HepG2 (cell line): ENCODE measurements at regions not wholly inside any gene's neighbourhood (a gene's known extent, or its start where the extent isn't known, plus 50 kb on each side); places are given as distances from the start of the nearest gene placed in this dataset.

Experiments used
- ATAC-seq: fragments of 200-7000 bp; cut with Tn5 transposase; 3 replicates; pipeline ENCODE4 v1.9.1; 2020; ENCODE audit warnings: mild to moderate bottlenecking, moderate library complexity
- BruUV-seq: library from RNA; stranded (reverse); fragments of 400-500 nt; replicated peaks from 2 replicates; lab custom pipeline; 2021; lab: Mats Ljungman, UMichigan
- CTCF ChIA-PET: fragments of 300-600 bp; formaldehyde crosslinking; extraction: SDS; loops from one replicate; lab custom pipeline; 2021; ENCODE audit warnings: low total read pairs, inconsistent platforms, low intra/inter-chr PET ratio; lab: Yijun Ruan, JAX
- POLR2A ChIA-PET: fragments of 350-600 bp; sonication (Branson Sonifier 250); formaldehyde crosslinking; loops from one replicate; lab custom pipeline; 2020; ENCODE audit warnings: antibody characterized with exemption, inconsistent platforms; lab: Yijun Ruan, JAX
- DNase-seq: peaks from one replicate; pipeline ENCODE4 v3.0.0-alpha.2; 2015; ENCODE audit warnings: low spot score
- FAIRE-seq: peaks from 3 replicates; lab custom pipeline; 2011; peaks lifted over from hg19 to GRCh38; lab: Jason Lieb, UNC
- H2AFZ ChIP-seq: one replicate; pipeline ENCODE4 v1.6.1; 2011; ENCODE audit warnings: low read length, inconsistent platforms
- H3K27ac ChIP-seq: fragments of 300-600 bp; 3 replicates; pipeline ENCODE4 v1.8.0; 2011; ENCODE audit warnings: mixed run types, mild to moderate bottlenecking, mixed read lengths, low read length, inconsistent platforms; ENCODE audit not compliant: insufficient read depth; ENCODE audit errors: extremely low read length
- H3K27me3 ChIP-seq, 2 experiments: fragments of 200-600 bp in 1 of 2; 2 replicates in 1 of 2; 3 replicates in 1 of 2; pipeline versions ENCODE4 v1.6.0 to v1.8.0; 2011; ENCODE audit warnings: low read length in 2 of 2, mild to moderate bottlenecking in 2 of 2, moderate library complexity in 2 of 2, inconsistent platforms in 1 of 2; ENCODE audit not compliant: insufficient read depth in 2 of 2, control insufficient read depth in 1 of 2
- H3K36me3 ChIP-seq, 2 experiments: fragments of 200-600 bp in 1 of 2; replicated peaks in 1 of 2; 2 replicates in 1 of 2; 3 replicates in 1 of 2; pipeline versions ENCODE4 v1.5.1 to v1.8.0; 2011; ENCODE audit warnings: low read length in 2 of 2, inconsistent platforms in 1 of 2; ENCODE audit not compliant: insufficient read depth in 2 of 2, control insufficient read depth in 1 of 2
- H3K4me1 ChIP-seq: 2 replicates; pipeline ENCODE4 v1.5.1; 2012; ENCODE audit warnings: low read length, inconsistent platforms; ENCODE audit not compliant: insufficient read depth
- H3K4me2 ChIP-seq: 2 replicates; pipeline ENCODE4 v1.6.0; 2011; ENCODE audit warnings: low read depth, low read length, inconsistent platforms
- H3K4me3 ChIP-seq, 3 experiments: fragments of 200-600 bp in 1 of 3; sonication (generic), shearing (Covaris generic) in 1 of 3; replicated peaks in 1 of 3; 2 replicates each; pipeline ENCODE4 v1.5.1; 2011 to 2016; ENCODE audit warnings: low read length in 3 of 3, inconsistent platforms in 2 of 3, low read depth in 2 of 3, mild to moderate bottlenecking in 2 of 3, control low read depth in 1 of 3, mixed read lengths in 1 of 3; ENCODE audit not compliant: insufficient read depth in 1 of 3
- H3K79me2 ChIP-seq: one replicate; pipeline ENCODE4 v1.6.1; 2011; ENCODE audit warnings: low read length, inconsistent platforms; ENCODE audit not compliant: insufficient read depth
- H3K9ac ChIP-seq: 2 replicates; pipeline ENCODE4 v1.6.0; 2011; ENCODE audit warnings: mild to moderate bottlenecking, low read depth, low read length, inconsistent platforms; ENCODE audit not compliant: insufficient read depth
- H3K9me3 ChIP-seq: 2 replicates; pipeline ENCODE4 v1.5.1; 2012; ENCODE audit warnings: mild to moderate bottlenecking, low read length
- H4K20me1 ChIP-seq: 2 replicates; pipeline ENCODE4 v1.6.0; 2011; ENCODE audit warnings: inconsistent platforms, mild to moderate bottlenecking, low read length, moderate library complexity; ENCODE audit not compliant: insufficient read depth
- ELF3 ChIP-seq: IDR thresholded peaks from 2 replicates; pipeline ENCODE4 v1.6.1; 2016; ENCODE audit warnings: missing genetic modification reagents, missing compliant biosample characterization
- HCFC1 ChIP-seq: fragments of 150-350 bp; IDR thresholded peaks from 2 replicates; pipeline ENCODE4 v1.6.1; 2014; ENCODE audit warnings: low read depth, low read length
- HES4 ChIP-seq: sonication (generic); formaldehyde crosslinking; IDR thresholded peaks from 2 replicates; pipeline ENCODE4 v1.9.0; 2021; ENCODE audit warnings: mild to moderate bottlenecking, missing genetic modification reagents, borderline replicate concordance
- HOXA9 ChIP-seq: sonication (generic); formaldehyde crosslinking; IDR thresholded peaks from 2 replicates; pipeline ENCODE4 v1.8.1; 2022; ENCODE audit warnings: missing genetic modification reagents, mild to moderate bottlenecking, moderate library complexity, borderline replicate concordance
- IRF1 ChIP-seq: sonication (generic); formaldehyde crosslinking; IDR thresholded peaks from 2 replicates; pipeline ENCODE4 v1.4.0; 2020; ENCODE audit warnings: low read depth, mild to moderate bottlenecking, missing genetic modification reagents
- NFYB ChIP-seq: sonication (generic); formaldehyde crosslinking; IDR thresholded peaks from 2 replicates; pipeline ENCODE4 v1.4.0; 2020; ENCODE audit warnings: missing genetic modification reagents
- NKX3-1 ChIP-seq: sonication (generic); formaldehyde crosslinking; IDR thresholded peaks from 2 replicates; pipeline ENCODE4 v1.5.0; 2020; ENCODE audit warnings: missing genetic modification reagents
- RARA ChIP-seq: IDR thresholded peaks from 2 replicates; pipeline ENCODE4 v1.6.1; 2016; ENCODE audit warnings: missing genetic modification reagents, missing compliant biosample characterization
- SMC3 ChIP-seq: IDR thresholded peaks from 2 replicates; pipeline ENCODE4 v1.6.1; 2011; ENCODE audit warnings: low read length, improper control_type of control experiment
- TCF12 ChIP-seq, 2 experiments: fragments of 450-650 bp in 1 of 2; sonication (generic) in 1 of 2; formaldehyde crosslinking in 1 of 2; IDR thresholded peaks; 2 replicates each; pipeline versions ENCODE4 v1.6.1 to v1.8.0; 2017 to 2022; ENCODE audit warnings: antibody characterized with exemption in 1 of 2, mild to moderate bottlenecking in 1 of 2, missing genetic modification reagents in 1 of 2, moderate library complexity in 1 of 2
- TRIM24 ChIP-seq: sonication (generic); formaldehyde crosslinking; IDR thresholded peaks from 2 replicates; pipeline ENCODE4 v1.8.0; 2022; ENCODE audit warnings: mild to moderate bottlenecking, missing genetic modification reagents
- ZBTB3 ChIP-seq: sonication (generic); formaldehyde crosslinking; IDR thresholded peaks from 2 replicates; pipeline ENCODE4 v1.4.0; 2020; ENCODE audit warnings: low read depth, mild to moderate bottlenecking, moderate library complexity, missing genetic modification reagents, borderline replicate concordance
- ZC3H13 ChIP-seq: sonication (generic); formaldehyde crosslinking; IDR thresholded peaks from 2 replicates; pipeline ENCODE4 v1.8.1; 2023; ENCODE audit warnings: mild to moderate bottlenecking, missing genetic modification reagents, moderate library complexity
- ZNF441 ChIP-seq: sonication (generic); formaldehyde crosslinking; IDR thresholded peaks from 2 replicates; pipeline ENCODE4 v1.7.0; 2021; ENCODE audit warnings: missing genetic modification reagents, borderline replicate concordance
- ZNF557 ChIP-seq: sonication (generic); formaldehyde crosslinking; IDR thresholded peaks from 2 replicates; pipeline ENCODE4 v1.4.0; 2020; ENCODE audit warnings: missing genetic modification reagents
- ZNF674 ChIP-seq: sonication (generic); formaldehyde crosslinking; IDR thresholded peaks from 2 replicates; pipeline ENCODE4 v1.5.0; 2020; ENCODE audit warnings: low read depth, mild to moderate bottlenecking, missing genetic modification reagents
- ZNF850 ChIP-seq: sonication (generic); formaldehyde crosslinking; conservative IDR thresholded peaks from 2 replicates; pipeline ENCODE4 v1.9.0; 2021; ENCODE audit warnings: mild to moderate bottlenecking, missing genetic modification reagents
- WGBS: methylation state at CpG from one replicate; pipeline ENCODE4 v1.1.6; 2017; ENCODE audit warnings: low lambda C conversion rate; 5-methylcytosine and 5-hydroxymethylcytosine counted together
- in situ Hi-C: cut with HindIII; loops from 2 replicates; pipeline ENCODE4 v1.10.0; 2017; ENCODE audit warnings: low pct_unique_long_range_greater_than_20kb; ENCODE audit not compliant: extremely low pct_ligation_motif_present
- intact Hi-C: fragments of 100-400 bp; cut with micrococcal nuclease; formaldehyde crosslinking; loops from one replicate; pipeline ENCODE4 v1.10.0; 2022; ENCODE audit not compliant: unreplicated experiment
- TF ChIP-seq, protein P1 (sequence below): sonication (generic); formaldehyde crosslinking; IDR thresholded peaks from 2 replicates; pipeline ENCODE4 v1.5.1; 2020; ENCODE audit warnings: mild to moderate bottlenecking, missing genetic modification reagents, moderate library complexity

- WGBS = 28% methylated on average over 3 of the region's 7 CpGs
- FAIRE-seq = no peak
- no peak overlapping the region for H2AFZ ChIP-seq
- no peak for TF ChIP-seq ZNF441
- TF ChIP-seq HCFC1 = no peak
- no peak for TF ChIP-seq ZC3H13 (CRISPR knock-in tag)
- TF ChIP-seq TCF12 (IDR thresholded peaks at IDR 0.05) = no peak
- TF ChIP-seq TCF12 (CRISPR knock-in tag; IDR thresholded peaks at IDR 0.05) = no peak
- no peak for TF ChIP-seq NFYB (CRISPR knock-in tag)
- TF ChIP-seq HES4 (CRISPR knock-in tag) = no peak
- no peak for TF ChIP-seq HOXA9
- no peak for TF ChIP-seq ZNF674 (CRISPR knock-in tag)
- no peak for TF ChIP-seq ZNF557 (CRISPR knock-in tag)
- TF ChIP-seq, protein P1, sequence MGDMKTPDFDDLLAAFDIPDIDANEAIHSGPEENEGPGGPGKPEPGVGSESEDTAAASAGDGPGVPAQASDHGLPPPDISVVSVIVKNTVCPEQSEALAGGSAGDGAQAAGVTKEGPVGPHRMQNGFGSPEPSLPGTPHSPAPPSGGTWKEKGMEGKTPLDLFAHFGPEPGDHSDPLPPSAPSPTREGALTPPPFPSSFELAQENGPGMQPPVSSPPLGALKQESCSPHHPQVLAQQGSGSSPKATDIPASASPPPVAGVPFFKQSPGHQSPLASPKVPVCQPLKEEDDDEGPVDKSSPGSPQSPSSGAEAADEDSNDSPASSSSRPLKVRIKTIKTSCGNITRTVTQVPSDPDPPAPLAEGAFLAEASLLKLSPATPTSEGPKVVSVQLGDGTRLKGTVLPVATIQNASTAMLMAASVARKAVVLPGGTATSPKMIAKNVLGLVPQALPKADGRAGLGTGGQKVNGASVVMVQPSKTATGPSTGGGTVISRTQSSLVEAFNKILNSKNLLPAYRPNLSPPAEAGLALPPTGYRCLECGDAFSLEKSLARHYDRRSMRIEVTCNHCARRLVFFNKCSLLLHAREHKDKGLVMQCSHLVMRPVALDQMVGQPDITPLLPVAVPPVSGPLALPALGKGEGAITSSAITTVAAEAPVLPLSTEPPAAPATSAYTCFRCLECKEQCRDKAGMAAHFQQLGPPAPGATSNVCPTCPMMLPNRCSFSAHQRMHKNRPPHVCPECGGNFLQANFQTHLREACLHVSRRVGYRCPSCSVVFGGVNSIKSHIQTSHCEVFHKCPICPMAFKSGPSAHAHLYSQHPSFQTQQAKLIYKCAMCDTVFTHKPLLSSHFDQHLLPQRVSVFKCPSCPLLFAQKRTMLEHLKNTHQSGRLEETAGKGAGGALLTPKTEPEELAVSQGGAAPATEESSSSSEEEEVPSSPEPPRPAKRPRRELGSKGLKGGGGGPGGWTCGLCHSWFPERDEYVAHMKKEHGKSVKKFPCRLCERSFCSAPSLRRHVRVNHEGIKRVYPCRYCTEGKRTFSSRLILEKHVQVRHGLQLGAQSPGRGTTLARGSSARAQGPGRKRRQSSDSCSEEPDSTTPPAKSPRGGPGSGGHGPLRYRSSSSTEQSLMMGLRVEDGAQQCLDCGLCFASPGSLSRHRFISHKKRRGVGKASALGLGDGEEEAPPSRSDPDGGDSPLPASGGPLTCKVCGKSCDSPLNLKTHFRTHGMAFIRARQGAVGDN (CRISPR knock-in tag) = no peak
- no peak for TF ChIP-seq IRF1 (CRISPR knock-in tag)
- TF ChIP-seq SMC3 = no peak
- no peak for TF ChIP-seq ZNF850 (CRISPR knock-in tag)
- TF ChIP-seq ZBTB3 (CRISPR knock-in tag) = no peak
- no peak for TF ChIP-seq NKX3-1
- no peak for TF ChIP-seq RARA (CRISPR knock-in tag)
- no peak for TF ChIP-seq ELF3
- no peak for TF ChIP-seq TRIM24 (CRISPR knock-in tag)
- no peak overlapping the region for H3K27ac ChIP-seq
- ATAC-seq = no peak
- H3K4me2 ChIP-seq = peak overlapping the region; percentile 45
- H4K20me1 ChIP-seq = no peaks in the 10 kb centered on the region
- no peaks in the 10 kb centered on the region for H3K27me3 ChIP-seq
- no peaks in the 10 kb centered on the region for H3K79me2 ChIP-seq
- intact Hi-C loops (no loop called here), in situ Hi-C loops (loop anchor here (10.0 kb wide), 1 partner anchor 63 kb away; no protein-coding TSS in a partner anchor)
- ChIA-PET POLR2A (no interaction called here), CTCF (no interaction called here)
- H3K9me3 ChIP-seq = no peaks in the 10 kb centered on the region
- H3K9ac ChIP-seq = no peak overlapping the region
- no peaks in the 10 kb centered on the region for H3K36me3 ChIP-seq
- peaks cover 73% of the 10 kb centered on the region for H3K4me1 ChIP-seq
- no peak overlapping the region for H3K4me3 ChIP-seq
- no TSS peak for BruUV-seq
- no peak for DNase-seq
Observed at GRCh38 chrX:39957816-39958566, 139.8 kb downstream of the BCOR start.
